ENCODE measurements at regions not wholly inside any gene's neighbourhood (a gene's known extent, or its start where the extent isn't known, plus 50 kb on each side); places are given as distances from the start of the nearest gene placed in this dataset.
A peak's percentile ranks its signal among the peaks of the same experiment; 100 is the strongest.

GRCh38 chr6:48369100-48369499 lies 258.1 kb upstream of the PTCHD4 start:
- no peak for DNase-seq (ENCODE audit: low read depth)
- TF ChIP-seq CTCF (IDR thresholded peaks at IDR 0.05; ENCODE audit: insufficient read depth, low read length, severe bottlenecking), result no peak
- no peaks in the 10 kb centered on the region for H3K27me3 ChIP-seq (ENCODE audit: control insufficient read depth, insufficient read depth, low read length)
- no peak overlapping the region for H3K4me3 ChIP-seq (ENCODE audit: low read depth, low read length)
- no peaks in the 10 kb centered on the region for H3K36me3 ChIP-seq (ENCODE audit: control insufficient read depth, insufficient read depth, low read length)
- no peak for FAIRE-seq

GRCh38 chr6:48325701-48326100 lies 214.7 kb upstream of the PTCHD4 start:
- TF ChIP-seq CTCF (IDR thresholded peaks at IDR 0.05; ENCODE audit: insufficient read depth, low read length, severe bottlenecking), result no peak
- Histone ChIP-seq H3K36me3 (ENCODE audit: control insufficient read depth, insufficient read depth, low read length) (no peaks in the 10 kb centered on the region), H3K4me3 (ENCODE audit: low read depth, low read length) (no peak overlapping the region), H3K27me3 (ENCODE audit: control insufficient read depth, insufficient read depth, low read length) (no peaks in the 10 kb centered on the region)
- DNase-seq (ENCODE audit: low read depth) (peak; percentile 8), FAIRE-seq (no peak)

GRCh38 chr6:48318670-48319069 lies 207.7 kb upstream of the PTCHD4 start:
- H3K36me3 ChIP-seq (ENCODE audit: control insufficient read depth, insufficient read depth, low read length), result no peaks in the 10 kb centered on the region
- no peak for DNase-seq (ENCODE audit: low read depth)
- FAIRE-seq, result no peak
- H3K4me3 ChIP-seq (ENCODE audit: low read depth, low read length), result no peak overlapping the region
- no peaks in the 10 kb centered on the region for H3K27me3 ChIP-seq (ENCODE audit: control insufficient read depth, insufficient read depth, low read length)
- no peak for TF ChIP-seq CTCF (IDR thresholded peaks at IDR 0.05; ENCODE audit: insufficient read depth, low read length, severe bottlenecking)

GRCh38 chr6:48315915-48316314 lies 204.9 kb upstream of the PTCHD4 start:
- H3K4me3 ChIP-seq (ENCODE audit: low read depth, low read length), result no peak overlapping the region
- H3K27me3 ChIP-seq (ENCODE audit: control insufficient read depth, insufficient read depth, low read length), result no peaks in the 10 kb centered on the region
- DNase-seq (ENCODE audit: low read depth), result no peak
- no peaks in the 10 kb centered on the region for H3K36me3 ChIP-seq (ENCODE audit: control insufficient read depth, insufficient read depth, low read length)
- FAIRE-seq, result no peak
- TF ChIP-seq CTCF (IDR thresholded peaks at IDR 0.05; ENCODE audit: insufficient read depth, low read length, severe bottlenecking), result no peak

GRCh38 chr6:48315051-48315719 lies 204.2 kb upstream of the PTCHD4 start:
- DNase-seq (ENCODE audit: low read depth) (no peak), FAIRE-seq (no peak)
- TF ChIP-seq CTCF (IDR thresholded peaks at IDR 0.05; ENCODE audit: insufficient read depth, low read length, severe bottlenecking), result no peak
- Histone ChIP-seq H3K36me3 (ENCODE audit: control insufficient read depth, insufficient read depth, low read length) (no peaks in the 10 kb centered on the region), H3K4me3 (ENCODE audit: low read depth, low read length) (no peak overlapping the region), H3K27me3 (ENCODE audit: control insufficient read depth, insufficient read depth, low read length) (no peaks in the 10 kb centered on the region)

- no peak for DNase-seq (ENCODE audit: low read depth)
- no peaks in the 10 kb centered on the region for H3K36me3 ChIP-seq (ENCODE audit: control insufficient read depth, insufficient read depth, low read length)
- TF ChIP-seq CTCF (IDR thresholded peaks at IDR 0.05; ENCODE audit: insufficient read depth, low read length, severe bottlenecking), result no peak
- H3K27me3 ChIP-seq (ENCODE audit: control insufficient read depth, insufficient read depth, low read length), result no peaks in the 10 kb centered on the region
- FAIRE-seq, result no peak
- no peak overlapping the region for H3K4me3 ChIP-seq (ENCODE audit: low read depth, low read length)
These were observed 200.3 kb upstream of the PTCHD4 start for GRCh38 chr6:48311301-48311700.
